Mesenchymal stem cell (in vitro differentiated cells and primary cell): ENCODE measurements at regions not wholly inside any gene's neighbourhood (a gene's known extent, or its start where the extent isn't known, plus 50 kb on each side); places are given as distances from the start of the nearest gene placed in this dataset.
A peak's percentile ranks its signal among the peaks of the same experiment; 100 is the strongest.

Experiments used
- DNase-seq: peaks from one replicate; pipeline ENCODE4 v3.0.0-alpha.2; 2013
- H2AFZ ChIP-seq: one replicate; pipeline ENCODE4 v1.6.1; 2013; ENCODE audit warnings: low read depth, mild to moderate bottlenecking, control low read depth, inconsistent platforms, low read length, moderate library complexity
- H2AK5ac ChIP-seq: 2 replicates; pipeline ENCODE4 v1.6.1; 2013; ENCODE audit warnings: low read length, moderate library complexity, mild to moderate bottlenecking, inconsistent platforms; ENCODE audit not compliant: severe bottlenecking
- H2BK120ac ChIP-seq: one replicate; pipeline ENCODE4 v1.6.1; 2013; ENCODE audit warnings: low read depth, mild to moderate bottlenecking, inconsistent platforms, low read length, moderate library complexity
- H2BK12ac ChIP-seq, 2 experiments: one replicate each; pipeline ENCODE4 v1.6.1; 2013; ENCODE audit warnings: inconsistent platforms in 2 of 2, low read length in 2 of 2, mild to moderate bottlenecking in 2 of 2, moderate library complexity in 2 of 2, control low read depth in 1 of 2
- H2BK15ac ChIP-seq: one replicate; pipeline ENCODE4 v1.6.1; 2013; ENCODE audit warnings: mild to moderate bottlenecking, low read depth, inconsistent platforms; ENCODE audit not compliant: poor library complexity, severe bottlenecking
- H2BK5ac ChIP-seq: 2 replicates; pipeline ENCODE4 v1.6.1; 2013; ENCODE audit warnings: low read depth, mild to moderate bottlenecking, low read length, control low read depth, inconsistent platforms; ENCODE audit not compliant: poor library complexity, severe bottlenecking
- H3K14ac ChIP-seq, 2 experiments: one replicate each; pipeline ENCODE4 v1.6.1; 2013; ENCODE audit warnings: inconsistent platforms in 2 of 2, low read length in 2 of 2, control low read depth in 1 of 2, mild to moderate bottlenecking in 1 of 2, moderate library complexity in 1 of 2
- H3K18ac ChIP-seq, 2 experiments: one replicate each; pipeline ENCODE4 v1.6.1; 2013; ENCODE audit warnings: inconsistent platforms in 2 of 2, low read length in 2 of 2, control low read depth in 1 of 2, low read depth in 1 of 2, mild to moderate bottlenecking in 1 of 2
- H3K23ac ChIP-seq, 2 experiments: one replicate each; pipeline ENCODE4 v1.6.1; 2013; ENCODE audit warnings: inconsistent platforms in 2 of 2, low read length in 2 of 2, mild to moderate bottlenecking in 2 of 2, moderate library complexity in 2 of 2, control low read depth in 1 of 2
- H3K27ac ChIP-seq: 2 replicates; pipeline ENCODE4 v1.5.1; 2013; ENCODE audit warnings: mild to moderate bottlenecking, moderate library complexity, low read length, control low read depth, inconsistent platforms; ENCODE audit not compliant: poor library complexity, severe bottlenecking
- H3K27me3 ChIP-seq, 2 experiments: 2 replicates each; pipeline versions ENCODE4 v1.6.1 to v1.7.0; 2013; ENCODE audit warnings: low read length in 2 of 2, mild to moderate bottlenecking in 2 of 2, moderate library complexity in 2 of 2, control low read depth in 1 of 2, inconsistent platforms in 1 of 2; ENCODE audit not compliant: control insufficient read depth in 1 of 2, insufficient read depth in 1 of 2
- H3K36me3 ChIP-seq, 2 experiments: 2 replicates each; pipeline versions ENCODE4 v1.6.1 to v1.7.0; 2013; ENCODE audit warnings: low read length in 2 of 2, control low read depth in 1 of 2, inconsistent platforms in 1 of 2, low read depth in 1 of 2, mild to moderate bottlenecking in 1 of 2; ENCODE audit not compliant: insufficient read depth in 2 of 2, control insufficient read depth in 1 of 2
- H3K4ac ChIP-seq, 2 experiments: one replicate each; pipeline ENCODE4 v1.6.1; 2013; ENCODE audit warnings: inconsistent platforms in 2 of 2, low read length in 2 of 2, mild to moderate bottlenecking in 2 of 2, moderate library complexity in 2 of 2, control low read depth in 1 of 2, low read depth in 1 of 2
- H3K4me1 ChIP-seq: 2 replicates; pipeline ENCODE4 v1.6.1; 2013; ENCODE audit warnings: low read depth, low read length, control low read depth; ENCODE audit not compliant: control insufficient read depth, insufficient read depth
- H3K4me2 ChIP-seq: 2 replicates; pipeline ENCODE4 v1.6.1; 2013; ENCODE audit warnings: low read length, mild to moderate bottlenecking, inconsistent platforms; ENCODE audit not compliant: poor library complexity, severe bottlenecking
- H3K4me3 ChIP-seq, 2 experiments: 2 replicates each; pipeline versions ENCODE4 v1.5.1 to v1.7.0; 2013; ENCODE audit warnings: low read length in 2 of 2, mild to moderate bottlenecking in 2 of 2, control low read depth in 1 of 2, low read depth in 1 of 2; ENCODE audit not compliant: insufficient read depth in 1 of 2
- H3K79me1 ChIP-seq: replicated peaks from 2 replicates; pipeline ENCODE4 v1.6.1; 2013; ENCODE audit warnings: mild to moderate bottlenecking, control low read depth, low read length, inconsistent platforms; ENCODE audit not compliant: poor library complexity, severe bottlenecking
- H3K9ac ChIP-seq: 2 replicates; pipeline ENCODE4 v1.7.0; 2013; ENCODE audit warnings: mild to moderate bottlenecking, low read length, moderate library complexity
- H3K9me3 ChIP-seq: 2 replicates; pipeline ENCODE4 v1.7.0; 2013; ENCODE audit warnings: mild to moderate bottlenecking, low read length; ENCODE audit not compliant: control insufficient read depth
- H4K8ac ChIP-seq: one replicate; pipeline ENCODE4 v1.6.1; 2013; ENCODE audit warnings: inconsistent platforms, mild to moderate bottlenecking, low read length, moderate library complexity
- H4K91ac ChIP-seq: one replicate; pipeline ENCODE4 v1.6.1; 2013; ENCODE audit warnings: mild to moderate bottlenecking, low read length, inconsistent platforms
- WGBS: methylation state at CpG from one replicate; pipeline ENCODE4 v1.1.7; 2013; ENCODE audit warnings: mixed read lengths; 5-methylcytosine and 5-hydroxymethylcytosine counted together

GRCh38 chr2:62304429-62305417 is 108.8 kb downstream of the B3GNT2 start:
- Histone ChIP-seq H3K36me3 (no peaks in the 10 kb centered on the region), H2BK15ac (peak overlapping the region; percentile 95), H2BK5ac (no peak overlapping the region), H2AK5ac (peak overlapping the region; percentile 99), H3K27ac (peak overlapping the region; percentile 71), H3K9ac (no peak overlapping the region), H3K4me2 (no peak overlapping the region), H3K4me3 (no peak overlapping the region), H3K27me3 (peaks cover 0 to 2% of the 10 kb centered on the region in 2 experiments), H4K91ac (peak overlapping the region; percentile 98), H3K79me1 (no peaks in the 10 kb centered on the region), H3K18ac (peak overlapping the region; percentile 95 to 96), H2AFZ (peak overlapping the region; percentile 18), H2BK120ac (peak overlapping the region; percentile 92), H2BK12ac (peak overlapping the region; percentile 99), H3K4me1 (peaks cover 28% of the 10 kb centered on the region), H3K9me3 (no peaks in the 10 kb centered on the region), H3K4ac (peak overlapping the region; percentile 62 to 88), H3K14ac (peak overlapping the region in 1 of 2 experiments; percentile 95), H3K23ac (no peak overlapping the region), H4K8ac (peak overlapping the region; percentile 93)
- DNase-seq: peak; percentile 95
- WGBS: 38% methylated on average over 13 of the region's 13 CpGs

GRCh38 chr2:62303788-62304187 is 107.9 kb downstream of the B3GNT2 start:
- H2BK5ac ChIP-seq: peak overlapping the region; percentile 83
- H3K18ac ChIP-seq: peak overlapping the region; percentile 95 to 96
- H3K4me3 ChIP-seq: no peak overlapping the region
- H3K14ac ChIP-seq: peak overlapping the region in 1 of 2 experiments; percentile 1
- peak overlapping the region; percentile 18 for H2AFZ ChIP-seq
- peak overlapping the region; percentile 93 for H4K8ac ChIP-seq
- peak overlapping the region; percentile 99 for H2BK12ac ChIP-seq
- H3K23ac ChIP-seq: no peak overlapping the region
- H2AK5ac ChIP-seq: peak overlapping the region; percentile 99
- no peaks in the 10 kb centered on the region for H3K79me1 ChIP-seq
- no peak overlapping the region for H3K4me2 ChIP-seq
- no peaks in the 10 kb centered on the region for H3K36me3 ChIP-seq
- H3K4me1 ChIP-seq: peaks cover 30% of the 10 kb centered on the region
- peaks cover 0 to 2% of the 10 kb centered on the region in 2 experiments for H3K27me3 ChIP-seq
- WGBS: 98% methylated on average over 2 of the region's 3 CpGs
- peak overlapping the region; percentile 92 for H2BK120ac ChIP-seq
- H4K91ac ChIP-seq: peak overlapping the region; percentile 96
- peak overlapping the region; percentile 95 for H2BK15ac ChIP-seq
- no peaks in the 10 kb centered on the region for H3K9me3 ChIP-seq
- H3K9ac ChIP-seq: no peak overlapping the region
- H3K4ac ChIP-seq: peak overlapping the region; percentile 35 to 88
- H3K27ac ChIP-seq: no peak overlapping the region
- DNase-seq: no peak

GRCh38 chr2:62302631-62303435 is 106.9 kb downstream of the B3GNT2 start:
- peak overlapping the region in 1 of 2 experiments; percentile 56 for H2BK12ac ChIP-seq
- no peaks in the 10 kb centered on the region for H3K79me1 ChIP-seq
- no peak overlapping the region for H3K27ac ChIP-seq
- no peak overlapping the region for H4K91ac ChIP-seq
- no peak overlapping the region for H3K4ac ChIP-seq
- no peaks in the 10 kb centered on the region for H3K9me3 ChIP-seq
- 92% methylated on average over 5 of the region's 6 CpGs for WGBS
- H2BK5ac ChIP-seq: no peak overlapping the region
- H3K4me2 ChIP-seq: no peak overlapping the region
- H4K8ac ChIP-seq: no peak overlapping the region
- no peak overlapping the region for H3K18ac ChIP-seq
- H3K4me1 ChIP-seq: peaks cover 31% of the 10 kb centered on the region
- no peak overlapping the region for H3K4me3 ChIP-seq
- H3K9ac ChIP-seq: no peak overlapping the region
- H3K14ac ChIP-seq: no peak overlapping the region
- H2AFZ ChIP-seq: no peak overlapping the region
- peaks cover 0 to 2% of the 10 kb centered on the region in 2 experiments for H3K27me3 ChIP-seq
- no peaks in the 10 kb centered on the region for H3K36me3 ChIP-seq
- no peak for DNase-seq
- H3K23ac ChIP-seq: no peak overlapping the region
- no peak overlapping the region for H2BK120ac ChIP-seq
- H2BK15ac ChIP-seq: no peak overlapping the region
- H2AK5ac ChIP-seq: no peak overlapping the region

GRCh38 chr2:62300925-62301324 is 105.0 kb downstream of the B3GNT2 start:
- no peak overlapping the region for H2BK120ac ChIP-seq
- H3K36me3 ChIP-seq: no peaks in the 10 kb centered on the region
- 100% methylated on average over 3 of the region's 4 CpGs for WGBS
- no peak overlapping the region for H2BK12ac ChIP-seq
- no peak overlapping the region for H3K9ac ChIP-seq
- no peak overlapping the region for H4K91ac ChIP-seq
- H3K9me3 ChIP-seq: no peaks in the 10 kb centered on the region
- no peak overlapping the region for H2BK5ac ChIP-seq
- H3K18ac ChIP-seq: no peak overlapping the region
- H3K4me2 ChIP-seq: no peak overlapping the region
- H3K23ac ChIP-seq: no peak overlapping the region
- no peak for DNase-seq
- no peak overlapping the region for H3K4me3 ChIP-seq
- no peaks in the 10 kb centered on the region for H3K79me1 ChIP-seq
- H2BK15ac ChIP-seq: no peak overlapping the region
- no peak overlapping the region for H2AFZ ChIP-seq
- peak overlapping the region in 1 of 2 experiments; percentile 5 for H3K4ac ChIP-seq
- H3K14ac ChIP-seq: no peak overlapping the region
- no peak overlapping the region for H2AK5ac ChIP-seq
- no peak overlapping the region for H4K8ac ChIP-seq
- peaks cover 25% of the 10 kb centered on the region for H3K4me1 ChIP-seq
- H3K27me3 ChIP-seq: peaks cover 0 to 5% of the 10 kb centered on the region in 2 experiments
- H3K27ac ChIP-seq: no peak overlapping the region
